GM18858 (cell line): ENCODE measurements at regions not wholly inside any gene's neighbourhood (a gene's known extent, or its start where the extent isn't known, plus 50 kb on each side); places are given as distances from the start of the nearest gene placed in this dataset.

ENCODE experiments used
- ATAC-seq: cut with Tn5 transposase; IDR thresholded peaks from one replicate; pipeline ENCODE4 v1.9.1; 2021; ENCODE audit not compliant: unreplicated experiment

- ATAC-seq: no peak
Measured at GRCh38 chr5:4053136-4053535, 457.5 kb downstream of the IRX1 start.

- no peak for ATAC-seq
Measured at GRCh38 chr5:4054092-4054491, 458.5 kb downstream of the IRX1 start.

GRCh38 chr5:4058899-4059298 is 463.3 kb downstream of the IRX1 start:
- ATAC-seq: no peak

- no peak for ATAC-seq
Measured at GRCh38 chr5:4065472-4066320, 470.1 kb downstream of the IRX1 start.

- no peak for ATAC-seq
Measured at GRCh38 chr5:4068171-4068570, 472.5 kb downstream of the IRX1 start.

GRCh38 chr5:4078544-4078943 is 482.9 kb downstream of the IRX1 start:
- ATAC-seq: no peak

GRCh38 chr5:4079831-4080230 is 484.2 kb downstream of the IRX1 start:
- no peak for ATAC-seq

GRCh38 chr5:4080370-4080769 is 484.7 kb downstream of the IRX1 start:
- ATAC-seq: no peak

- ATAC-seq: no peak
Measured at GRCh38 chr5:4081059-4081458, 485.4 kb downstream of the IRX1 start.

GRCh38 chr5:4081466-4081865 is 485.8 kb downstream of the IRX1 start:
- ATAC-seq: no peak

GRCh38 chr5:4082966-4083564 is 487.4 kb downstream of the IRX1 start:
- no peak for ATAC-seq

GRCh38 chr5:4083591-4084337 is 488.1 kb downstream of the IRX1 start:
- ATAC-seq: no peak

GRCh38 chr5:4086081-4086480 is 490.4 kb downstream of the IRX1 start:
- ATAC-seq: no peak

GRCh38 chr5:4087110-4087509 is 491.5 kb downstream of the IRX1 start:
- no peak for ATAC-seq

GRCh38 chr5:4089087-4089486 is 493.5 kb downstream of the IRX1 start:
- ATAC-seq: no peak

- ATAC-seq: no peak
Measured at GRCh38 chr5:4093236-4093635, 497.6 kb downstream of the IRX1 start.

- ATAC-seq: no peak
Measured at GRCh38 chr5:4093970-4094369, 498.3 kb downstream of the IRX1 start.

- ATAC-seq: no peak
Measured at GRCh38 chr5:4095918-4096630, 500.4 kb downstream of the IRX1 start.

- ATAC-seq: no peak
Measured at GRCh38 chr5:4097199-4097598, 501.6 kb downstream of the IRX1 start.

GRCh38 chr5:4098226-4098625 is 502.6 kb downstream of the IRX1 start:
- no peak for ATAC-seq

GRCh38 chr5:4099386-4099785 is 503.8 kb downstream of the IRX1 start:
- no peak for ATAC-seq
